ENCODE measurements at regions not wholly inside any gene's neighbourhood (a gene's known extent, or its start where the extent isn't known, plus 50 kb on each side); places are given as distances from the start of the nearest gene placed in this dataset.

DNA sequence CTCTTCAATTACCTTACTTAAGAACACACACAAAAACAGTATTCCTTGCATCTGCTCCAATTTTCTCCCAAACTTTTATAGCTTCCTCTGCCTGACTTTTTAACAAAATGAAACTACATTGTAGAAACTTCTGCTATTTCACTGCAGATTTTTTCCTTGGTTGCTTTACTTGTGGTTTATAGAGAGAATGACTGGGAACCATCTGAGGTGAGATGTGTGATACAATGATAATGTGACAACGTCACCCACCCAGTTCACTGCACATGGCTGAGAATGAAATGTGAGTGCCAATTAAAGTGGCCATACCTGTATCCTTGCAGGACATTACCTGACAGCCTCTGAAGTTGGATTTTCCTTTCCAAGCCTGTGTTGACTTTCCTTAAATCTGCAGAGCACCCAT lies 258.4 kb downstream of the CD83 start:
- TF ChIP-seq, protein P1, sequence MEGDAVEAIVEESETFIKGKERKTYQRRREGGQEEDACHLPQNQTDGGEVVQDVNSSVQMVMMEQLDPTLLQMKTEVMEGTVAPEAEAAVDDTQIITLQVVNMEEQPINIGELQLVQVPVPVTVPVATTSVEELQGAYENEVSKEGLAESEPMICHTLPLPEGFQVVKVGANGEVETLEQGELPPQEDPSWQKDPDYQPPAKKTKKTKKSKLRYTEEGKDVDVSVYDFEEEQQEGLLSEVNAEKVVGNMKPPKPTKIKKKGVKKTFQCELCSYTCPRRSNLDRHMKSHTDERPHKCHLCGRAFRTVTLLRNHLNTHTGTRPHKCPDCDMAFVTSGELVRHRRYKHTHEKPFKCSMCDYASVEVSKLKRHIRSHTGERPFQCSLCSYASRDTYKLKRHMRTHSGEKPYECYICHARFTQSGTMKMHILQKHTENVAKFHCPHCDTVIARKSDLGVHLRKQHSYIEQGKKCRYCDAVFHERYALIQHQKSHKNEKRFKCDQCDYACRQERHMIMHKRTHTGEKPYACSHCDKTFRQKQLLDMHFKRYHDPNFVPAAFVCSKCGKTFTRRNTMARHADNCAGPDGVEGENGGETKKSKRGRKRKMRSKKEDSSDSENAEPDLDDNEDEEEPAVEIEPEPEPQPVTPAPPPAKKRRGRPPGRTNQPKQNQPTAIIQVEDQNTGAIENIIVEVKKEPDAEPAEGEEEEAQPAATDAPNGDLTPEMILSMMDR (IDR thresholded peaks at IDR 0.05; ENCODE audit: insufficient read depth, low read length, poor library complexity, severe bottlenecking) = no peak
- no peak for TF ChIP-seq EZH2phosphoT487 (conservative IDR thresholded peaks at IDR 0.05; ENCODE audit: low read length)
